ENCODE measurements at regions not wholly inside any gene's neighbourhood (a gene's known extent, or its start where the extent isn't known, plus 50 kb on each side); places are given as distances from the start of the nearest gene placed in this dataset.

- TF ChIP-seq EZH2 (IDR thresholded peaks at IDR 0.05; ENCODE audit: borderline replicate concordance, low read length) = no peak
- TF ChIP-seq, protein P1, sequence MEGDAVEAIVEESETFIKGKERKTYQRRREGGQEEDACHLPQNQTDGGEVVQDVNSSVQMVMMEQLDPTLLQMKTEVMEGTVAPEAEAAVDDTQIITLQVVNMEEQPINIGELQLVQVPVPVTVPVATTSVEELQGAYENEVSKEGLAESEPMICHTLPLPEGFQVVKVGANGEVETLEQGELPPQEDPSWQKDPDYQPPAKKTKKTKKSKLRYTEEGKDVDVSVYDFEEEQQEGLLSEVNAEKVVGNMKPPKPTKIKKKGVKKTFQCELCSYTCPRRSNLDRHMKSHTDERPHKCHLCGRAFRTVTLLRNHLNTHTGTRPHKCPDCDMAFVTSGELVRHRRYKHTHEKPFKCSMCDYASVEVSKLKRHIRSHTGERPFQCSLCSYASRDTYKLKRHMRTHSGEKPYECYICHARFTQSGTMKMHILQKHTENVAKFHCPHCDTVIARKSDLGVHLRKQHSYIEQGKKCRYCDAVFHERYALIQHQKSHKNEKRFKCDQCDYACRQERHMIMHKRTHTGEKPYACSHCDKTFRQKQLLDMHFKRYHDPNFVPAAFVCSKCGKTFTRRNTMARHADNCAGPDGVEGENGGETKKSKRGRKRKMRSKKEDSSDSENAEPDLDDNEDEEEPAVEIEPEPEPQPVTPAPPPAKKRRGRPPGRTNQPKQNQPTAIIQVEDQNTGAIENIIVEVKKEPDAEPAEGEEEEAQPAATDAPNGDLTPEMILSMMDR (conservative IDR thresholded peaks at IDR 0.05 in 1 of 2, IDR thresholded peaks at IDR 0.05 in 1 of 2; ENCODE audit: extremely low read depth in 1 of 2, insufficient read depth in 1 of 2, low read depth in 1 of 2, low read length in 2 of 2) = no peak
Observed at GRCh38 chr7:130946114-130946513, 212.1 kb upstream of the KLF14 start.

Data from mammary epithelial cell (primary cell).